ENCODE measurements at regions not wholly inside any gene's neighbourhood (a gene's known extent, or its start where the extent isn't known, plus 50 kb on each side); places are given as distances from the start of the nearest gene placed in this dataset.

- Histone ChIP-seq H3K27me3 (ENCODE audit: control insufficient read depth, insufficient read depth, low read length) (no peaks in the 10 kb centered on the region), H3K36me3 (ENCODE audit: control insufficient read depth, insufficient read depth, low read length) (no peaks in the 10 kb centered on the region), H3K4me3 (ENCODE audit: low read length) (no peak overlapping the region), H3K9me3 (ENCODE audit: control insufficient read depth, insufficient read depth, low read length) (peaks cover 3% of the 10 kb centered on the region), H3K4me1 (ENCODE audit: control insufficient read depth, insufficient read depth, low read length) (no peaks in the 10 kb centered on the region), H3K27ac (ENCODE audit: low read length) (no peak overlapping the region)
- TF ChIP-seq CTCF (IDR thresholded peaks at IDR 0.05), result no peak
- Mint-ChIP-seq H3K9me3 (peaks cover 14 to 15% of the 10 kb centered on the region in 2 donors), H3K27me3 (ENCODE audit: low read depth in 2 of 2) (no peaks in the 10 kb centered on the region), H3K36me3 (no peaks in the 10 kb centered on the region), H3K4me3 (no peak overlapping the region), H3K27ac (no peak overlapping the region), H3K4me1 (no peaks in the 10 kb centered on the region)
- no peak for DNase-seq
- ATAC-seq, result no peak
- intact Hi-C loops (cut with micrococcal nuclease), result no loop called here
- 93% methylated on average over 2 of the region's 2 CpGs for WGBS (ENCODE audit: insufficient coverage)
Measured at GRCh38 chr4:34200535-34200934, 2043.8 kb downstream of the ARAP2 start.

GRCh38 chr4:34202154-34202553, 2042.2 kb downstream of the ARAP2 start:
- H3K4me3 Mint-ChIP-seq, result no peak overlapping the region
- DNase-seq, result no peak
- no peaks in the 10 kb centered on the region for H3K36me3 Mint-ChIP-seq
- no peak for TF ChIP-seq CTCF (IDR thresholded peaks at IDR 0.05)
- no peak overlapping the region for H3K4me3 ChIP-seq (ENCODE audit: low read length)
- no peaks in the 10 kb centered on the region for H3K27me3 Mint-ChIP-seq (ENCODE audit: low read depth in 2 of 2)
- H3K27ac Mint-ChIP-seq, result no peak overlapping the region
- no peaks in the 10 kb centered on the region for H3K27me3 ChIP-seq (ENCODE audit: control insufficient read depth, insufficient read depth, low read length)
- no peaks in the 10 kb centered on the region for H3K36me3 ChIP-seq (ENCODE audit: control insufficient read depth, insufficient read depth, low read length)
- no peaks in the 10 kb centered on the region for H3K4me1 Mint-ChIP-seq
- intact Hi-C loops (cut with micrococcal nuclease), result no loop called here
- peaks cover 9% of the 10 kb centered on the region for H3K9me3 ChIP-seq (ENCODE audit: control insufficient read depth, insufficient read depth, low read length)
- H3K4me1 ChIP-seq (ENCODE audit: control insufficient read depth, insufficient read depth, low read length), result no peaks in the 10 kb centered on the region
- peaks cover 14 to 16% of the 10 kb centered on the region in 2 donors for H3K9me3 Mint-ChIP-seq
- H3K27ac ChIP-seq (ENCODE audit: low read length), result no peak overlapping the region
- ATAC-seq, result no peak

GRCh38 chr4:34220601-34221000, 2023.7 kb downstream of the ARAP2 start:
- no peak overlapping the region for H3K4me3 Mint-ChIP-seq
- Histone ChIP-seq H3K27ac (ENCODE audit: low read length) (no peak overlapping the region), H3K36me3 (ENCODE audit: control insufficient read depth, insufficient read depth, low read length) (no peaks in the 10 kb centered on the region), H3K4me3 (ENCODE audit: low read length) (no peak overlapping the region), H3K4me1 (ENCODE audit: control insufficient read depth, insufficient read depth, low read length) (no peaks in the 10 kb centered on the region), H3K9me3 (ENCODE audit: control insufficient read depth, insufficient read depth, low read length) (no peaks in the 10 kb centered on the region), H3K27me3 (ENCODE audit: control insufficient read depth, insufficient read depth, low read length) (no peaks in the 10 kb centered on the region)
- intact Hi-C loops (cut with micrococcal nuclease), result no loop called here
- TF ChIP-seq CTCF (IDR thresholded peaks at IDR 0.05), result no peak
- H3K4me1 Mint-ChIP-seq, result no peaks in the 10 kb centered on the region
- no peak overlapping the region for H3K27ac Mint-ChIP-seq
- 71% methylated on average over 1 of the region's 1 CpG for WGBS (ENCODE audit: insufficient coverage)
- ATAC-seq, result no peak
- H3K36me3 Mint-ChIP-seq, result peaks cover 7% of the 10 kb centered on the region
- DNase-seq, result no peak
- H3K27me3 Mint-ChIP-seq (ENCODE audit: low read depth in 2 of 2), result no peaks in the 10 kb centered on the region
- peaks cover 20 to 23% of the 10 kb centered on the region in 2 donors for H3K9me3 Mint-ChIP-seq

GRCh38 chr4:34221986-34222385, 2022.3 kb downstream of the ARAP2 start:
- no peaks in the 10 kb centered on the region for H3K9me3 ChIP-seq (ENCODE audit: control insufficient read depth, insufficient read depth, low read length)
- no peak for DNase-seq
- intact Hi-C loops (cut with micrococcal nuclease), result no loop called here
- H3K27me3 Mint-ChIP-seq (ENCODE audit: low read depth in 2 of 2), result no peaks in the 10 kb centered on the region
- H3K4me3 Mint-ChIP-seq, result no peak overlapping the region
- no peaks in the 10 kb centered on the region for H3K36me3 Mint-ChIP-seq
- no peaks in the 10 kb centered on the region for H3K36me3 ChIP-seq (ENCODE audit: control insufficient read depth, insufficient read depth, low read length)
- H3K4me3 ChIP-seq (ENCODE audit: low read length), result no peak overlapping the region
- no peaks in the 10 kb centered on the region for H3K27me3 ChIP-seq (ENCODE audit: control insufficient read depth, insufficient read depth, low read length)
- no peaks in the 10 kb centered on the region for H3K4me1 ChIP-seq (ENCODE audit: control insufficient read depth, insufficient read depth, low read length)
- H3K27ac Mint-ChIP-seq, result no peak overlapping the region
- H3K9me3 Mint-ChIP-seq, result peaks cover 19 to 20% of the 10 kb centered on the region in 2 donors
- H3K27ac ChIP-seq (ENCODE audit: low read length), result no peak overlapping the region
- no CpG with 5 or more reads among the region's 1 CpG for WGBS (ENCODE audit: insufficient coverage)
- no peak for ATAC-seq
- H3K4me1 Mint-ChIP-seq, result no peaks in the 10 kb centered on the region
- no peak for TF ChIP-seq CTCF (IDR thresholded peaks at IDR 0.05)

Data from natural killer cell (primary cell).